Fibroblast of skin of left biceps (primary cell): ENCODE measurements at regions not wholly inside any gene's neighbourhood (a gene's known extent, or its start where the extent isn't known, plus 50 kb on each side); places are given as distances from the start of the nearest gene placed in this dataset.
"Not testable (repeated sequence)": the region's sequence is repeated elsewhere in the genome, so short reads cannot be mapped to it uniquely, and the experiment has no call there.

ENCODE experiments used
- DNase-seq, 2 experiments: peaks; one replicate each; pipeline ENCODE4 v3.0.0-alpha.2; 2013; ENCODE audit warnings: low read depth in 2 of 2

DNA sequence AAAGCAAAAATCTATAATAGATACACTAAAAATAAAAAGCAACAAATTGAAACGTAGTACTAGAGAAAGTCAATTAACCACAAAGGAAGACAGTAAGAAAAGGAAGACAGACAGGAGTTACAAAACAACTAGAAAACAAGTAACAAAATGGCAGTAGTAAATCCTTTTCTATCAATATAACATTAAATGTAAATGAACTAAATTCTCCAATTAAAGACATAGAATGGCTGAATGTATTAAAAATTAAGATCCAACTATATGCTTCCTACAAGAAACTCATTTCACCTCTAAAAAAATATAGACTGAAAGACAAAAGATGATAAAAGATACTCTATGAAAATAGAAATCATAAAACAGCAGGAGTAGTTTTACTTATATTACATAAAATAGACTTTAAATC lies 79.1 kb downstream of the CTH start:
- DNase-seq, result no peak

DNA sequence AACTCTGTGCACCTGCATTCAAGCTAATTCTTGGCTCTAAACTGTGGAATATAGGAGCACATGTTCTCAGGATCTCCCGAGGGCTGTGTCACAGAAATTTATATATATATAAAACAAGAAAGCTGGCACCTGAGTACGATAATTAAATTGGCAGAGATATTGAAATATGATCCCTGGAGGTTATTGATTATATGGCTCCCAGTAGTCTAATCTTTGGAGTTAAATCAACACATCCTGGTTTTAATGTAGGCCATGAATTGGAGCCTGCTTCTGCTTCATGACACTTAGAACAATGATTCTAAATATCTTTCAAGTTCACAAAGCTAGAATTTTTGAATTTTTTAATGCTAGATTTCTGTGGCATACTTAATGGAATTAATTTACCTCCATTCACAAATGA lies 84.3 kb downstream of the CTH start:
- DNase-seq, result no peak

DNA sequence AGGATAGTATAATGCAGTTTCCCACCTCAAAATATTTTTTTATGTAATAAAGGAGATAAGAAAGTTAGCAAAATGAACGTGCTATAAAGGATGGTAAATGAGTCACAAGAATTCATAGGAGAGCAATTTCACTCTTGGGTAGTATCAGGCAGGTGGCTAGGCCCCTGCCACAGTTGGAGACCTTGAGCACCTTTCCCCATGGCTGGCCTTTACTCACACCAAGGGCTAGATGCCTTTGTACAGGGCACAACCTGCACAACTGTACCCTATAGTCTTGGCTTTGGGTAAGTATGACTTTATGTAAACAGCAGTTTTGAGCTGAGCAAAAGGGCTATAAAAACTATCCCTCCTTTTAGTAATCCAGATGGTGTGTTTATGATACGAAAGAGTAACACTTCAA lies 85.1 kb downstream of the CTH start:
- no peak for DNase-seq

DNA sequence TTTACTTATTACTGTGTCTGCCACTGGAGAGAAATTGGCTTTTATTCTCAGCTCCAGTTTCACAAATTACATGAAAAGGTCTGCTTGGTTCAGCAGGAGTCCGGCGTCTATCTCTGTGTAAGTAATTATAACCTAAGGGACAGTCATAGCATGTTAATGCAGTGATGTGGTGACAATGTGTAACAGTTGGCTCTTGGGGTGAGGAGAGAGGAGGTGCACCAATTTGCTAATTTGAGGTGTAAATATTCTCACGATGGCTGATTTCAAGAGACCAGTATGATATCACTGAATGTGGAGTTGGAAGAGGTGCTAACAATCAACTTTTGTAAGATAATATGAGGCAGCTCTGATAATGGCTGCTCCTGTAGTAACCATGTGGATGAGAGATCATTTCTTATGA lies 86.1 kb downstream of the CTH start:
- DNase-seq, result no peak

GRCh38 chr1:70498666-70499065 lies 87.6 kb downstream of the CTH start:
- no peak for DNase-seq

GRCh38 chr1:70499695-70500094 lies 88.6 kb downstream of the CTH start:
- DNase-seq, result no peak

GRCh38 chr1:70503358-70503757 lies 92.3 kb downstream of the CTH start:
- no peak for DNase-seq

DNA sequence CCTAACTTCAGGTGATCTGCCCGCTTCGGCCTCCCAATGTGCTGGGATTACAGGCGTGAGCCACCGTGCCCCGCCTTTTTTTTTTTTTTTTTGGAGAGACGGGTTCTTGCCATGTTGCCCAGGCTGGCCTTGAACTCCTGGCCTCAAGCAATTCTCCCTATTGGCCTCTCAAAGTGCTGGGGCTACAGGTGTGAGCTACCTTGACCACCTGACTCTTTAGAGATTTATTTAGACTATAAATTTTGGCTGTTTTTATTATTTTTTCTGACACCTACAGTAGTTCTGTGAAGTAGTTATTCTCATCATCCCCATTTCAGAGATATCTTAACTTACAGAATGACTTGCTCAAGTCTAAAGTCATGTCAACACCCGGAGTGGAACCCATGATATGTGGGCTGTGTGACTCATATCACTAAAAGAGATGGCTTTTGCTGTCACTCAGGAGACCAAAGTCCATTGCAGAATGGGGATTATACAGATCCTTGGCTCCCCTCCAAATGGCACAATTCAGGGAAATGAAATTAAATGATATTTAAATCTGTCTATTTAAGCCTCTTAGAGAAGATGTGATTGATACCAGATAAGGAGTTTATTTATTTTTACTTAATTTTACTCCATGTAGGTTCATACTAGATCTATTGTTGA lies 93.2 kb downstream of the CTH start:
- DNase-seq, result peak in 1 of 2 experiments; percentile 19

GRCh38 chr1:70504821-70505193 lies 93.7 kb downstream of the CTH start:
- peak; percentile 86 to 87 for DNase-seq

DNA sequence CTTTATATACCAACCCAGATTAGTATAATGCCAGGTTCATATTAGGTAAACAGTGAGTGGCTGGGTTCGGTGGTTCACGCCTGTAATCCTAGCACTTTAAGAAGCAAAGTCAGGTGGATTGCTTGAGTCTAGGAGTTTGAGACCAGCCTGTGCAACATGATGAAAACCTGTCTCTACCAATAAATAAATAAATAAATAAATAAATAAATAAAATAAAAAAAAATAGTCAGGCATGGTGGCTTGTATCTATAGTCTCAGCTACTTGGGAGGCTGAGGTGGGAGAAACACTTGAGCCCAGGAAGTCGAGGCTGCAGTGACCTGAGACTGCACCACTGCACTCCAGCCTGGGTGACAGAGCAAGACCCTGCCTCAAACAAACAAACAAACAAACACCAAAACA lies 96.9 kb downstream of the CTH start:
- DNase-seq, result not testable (repeated sequence)

GRCh38 chr1:70509996-70510876 lies 99.2 kb downstream of the CTH start:
- DNase-seq, result peak; percentile 85 to 89

DNA sequence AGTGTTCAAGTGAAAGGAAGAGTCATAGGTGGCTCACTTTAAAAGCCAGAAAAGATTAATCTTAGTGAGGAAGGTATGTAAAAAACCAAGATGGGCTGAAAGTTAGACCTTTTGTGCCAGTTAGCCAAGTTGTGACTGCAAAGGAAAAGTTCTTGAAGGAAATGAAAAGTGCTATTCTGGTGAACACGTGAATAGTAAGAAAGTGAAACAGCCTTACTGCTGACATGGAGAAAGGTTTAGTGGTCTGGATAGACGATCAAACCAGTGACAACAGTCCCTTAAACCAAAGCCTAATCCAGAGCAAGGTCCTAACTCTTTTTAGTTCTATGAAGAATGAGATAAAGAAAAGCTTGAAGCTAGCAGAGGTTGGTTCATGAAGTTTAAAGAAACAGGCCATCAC lies 106.4 kb downstream of the CTH start:
- DNase-seq, result no peak

DNA sequence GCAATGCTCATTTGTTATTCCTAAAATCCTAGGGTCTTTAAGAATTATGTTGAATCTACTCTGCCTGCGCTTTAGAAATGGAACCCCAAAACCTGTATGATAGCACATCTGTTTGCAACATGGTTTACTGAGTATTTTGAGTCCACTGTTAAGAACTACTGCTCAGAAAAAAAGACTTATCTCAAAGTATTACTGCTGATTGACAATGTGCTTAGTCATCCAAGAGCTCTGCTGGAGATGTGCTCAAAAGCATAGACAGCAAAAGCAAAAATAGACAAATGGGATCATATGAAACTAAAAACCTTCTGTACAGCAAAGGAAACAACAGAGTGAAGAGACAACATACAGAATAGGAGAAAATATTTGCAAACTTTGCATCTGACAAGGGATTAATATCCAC lies 107.0 kb downstream of the CTH start:
- DNase-seq, result no peak

- no peak for DNase-seq
These were observed 117.7 kb downstream of the CTH start for GRCh38 chr1:70528590-70529333.

GRCh38 chr1:70536708-70537366 lies 125.8 kb downstream of the CTH start:
- DNase-seq, result peak; percentile 31 to 34

DNA sequence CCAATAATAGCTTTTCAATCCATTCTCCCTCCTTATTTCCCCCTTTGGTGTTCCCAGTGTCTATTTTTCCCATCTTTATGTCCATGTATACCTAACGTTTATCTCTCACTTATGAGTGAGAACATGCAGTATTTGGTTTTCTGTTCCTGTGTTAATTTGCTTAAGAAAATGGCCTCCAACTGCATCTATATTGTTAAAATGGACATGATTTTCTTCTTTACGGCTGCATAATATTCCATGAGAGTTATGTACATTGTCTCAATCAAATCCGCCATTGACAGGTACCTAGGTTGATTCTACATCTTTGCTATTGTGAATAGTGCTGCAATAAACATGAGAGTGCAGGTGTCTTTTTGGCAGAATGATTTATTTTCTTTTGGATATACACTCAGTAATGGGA lies 126.7 kb downstream of the CTH start:
- no peak for DNase-seq

DNA sequence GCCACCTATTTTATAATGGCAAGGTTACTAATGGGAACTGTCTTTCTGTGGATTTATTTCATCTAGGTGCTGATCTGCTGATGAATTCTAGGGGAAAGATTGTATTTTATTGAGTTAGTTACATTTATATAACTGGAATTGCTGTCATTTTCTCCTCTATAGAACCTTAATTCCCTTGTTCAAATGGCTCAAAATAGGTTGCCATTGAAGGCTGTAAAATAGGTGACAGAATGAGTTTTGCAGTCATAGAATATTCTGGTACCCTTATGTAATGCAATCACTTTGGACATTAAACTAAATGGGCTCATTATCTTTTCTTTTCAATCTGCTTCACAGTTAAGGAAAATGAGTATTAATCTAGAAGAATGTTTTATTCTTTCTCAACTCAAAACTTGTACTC lies 131.0 kb downstream of the CTH start:
- no peak for DNase-seq

DNA sequence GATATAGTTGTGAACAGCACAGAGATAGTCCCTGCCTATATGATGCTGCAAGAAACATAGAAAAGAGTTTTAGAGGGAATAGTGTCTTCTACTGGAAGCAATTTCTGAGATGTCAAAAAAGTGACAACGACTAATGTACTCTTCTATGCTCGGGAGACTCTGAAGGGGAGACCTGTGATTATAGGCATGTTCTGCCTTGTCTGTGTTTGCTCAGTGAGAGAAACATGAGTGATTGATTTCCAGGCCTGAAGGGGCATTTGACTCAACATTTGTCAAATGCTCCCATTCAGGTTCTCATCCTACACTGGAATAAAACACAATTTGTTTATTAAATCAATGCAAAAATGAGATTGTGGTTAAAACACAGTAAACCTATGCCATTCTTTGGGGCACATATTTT lies 131.8 kb downstream of the CTH start:
- no peak for DNase-seq

DNA sequence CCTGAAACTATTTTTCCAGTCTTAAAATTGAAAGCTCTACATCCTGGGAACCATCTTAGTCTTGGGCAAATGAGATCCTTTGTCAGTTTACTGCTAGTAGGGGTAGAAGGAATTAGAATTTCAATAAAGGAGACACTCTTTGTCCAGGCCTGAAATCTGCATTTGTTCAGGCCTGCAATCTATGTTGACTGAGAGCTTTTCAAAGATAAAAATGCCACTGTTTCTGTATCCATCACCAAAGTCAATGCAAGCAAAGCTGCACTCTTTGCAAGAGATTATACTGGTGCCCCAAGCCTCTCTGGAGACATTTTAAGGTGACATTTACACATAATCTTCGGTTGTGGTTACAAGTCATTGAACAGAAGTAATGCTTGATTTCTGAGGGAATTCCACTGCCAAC lies 135.7 kb downstream of the CTH start:
- DNase-seq, result no peak

- no peak for DNase-seq
These were observed 141.8 kb downstream of the CTH start for GRCh38 chr1:70552662-70553566.

DNA sequence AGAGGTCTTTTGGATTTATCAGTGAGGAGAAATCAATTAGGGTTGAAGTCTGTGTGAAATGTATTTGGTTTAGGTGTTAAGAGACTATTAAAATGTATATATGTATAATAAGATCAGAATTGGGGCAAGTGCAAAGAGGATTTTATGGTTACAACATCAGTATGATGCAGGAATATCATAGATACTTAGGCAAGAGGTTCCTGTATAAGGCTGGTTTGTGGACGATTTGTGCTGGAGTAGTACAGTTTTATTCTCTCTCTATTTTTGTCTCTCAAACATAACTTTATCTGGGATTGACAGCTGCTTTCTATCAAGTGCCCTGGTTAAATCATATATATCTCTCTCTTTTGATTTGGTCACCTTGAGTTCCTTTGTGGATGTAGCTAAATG lies 142.5 kb downstream of the CTH start:
- no peak for DNase-seq
